Neural progenitor cell (in vitro differentiated cells): ENCODE measurements at regions not wholly inside any gene's neighbourhood (a gene's known extent, or its start where the extent isn't known, plus 50 kb on each side); places are given as distances from the start of the nearest gene placed in this dataset.

Experiments used
- EZH2 ChIP-seq: fragments of 200-600 bp; sonication (generic); IDR thresholded peaks from 2 replicates; pipeline ENCODE4 v1.6.1; 2017; ENCODE audit warnings: antibody characterized with exemption, mild to moderate bottlenecking, moderate library complexity
- EZH2phosphoT487 ChIP-seq: fragments of 200-600 bp; sonication (generic); IDR thresholded peaks from 2 replicates; pipeline ENCODE4 v1.6.1; 2017; ENCODE audit warnings: antibody characterized with exemption
- TF ChIP-seq, protein P1 (sequence below): fragments of 200-600 bp; sonication (generic); IDR thresholded peaks from 2 replicates; pipeline ENCODE4 v1.5.1; 2017; ENCODE audit warnings: antibody characterized with exemption, mild to moderate bottlenecking

DNA sequence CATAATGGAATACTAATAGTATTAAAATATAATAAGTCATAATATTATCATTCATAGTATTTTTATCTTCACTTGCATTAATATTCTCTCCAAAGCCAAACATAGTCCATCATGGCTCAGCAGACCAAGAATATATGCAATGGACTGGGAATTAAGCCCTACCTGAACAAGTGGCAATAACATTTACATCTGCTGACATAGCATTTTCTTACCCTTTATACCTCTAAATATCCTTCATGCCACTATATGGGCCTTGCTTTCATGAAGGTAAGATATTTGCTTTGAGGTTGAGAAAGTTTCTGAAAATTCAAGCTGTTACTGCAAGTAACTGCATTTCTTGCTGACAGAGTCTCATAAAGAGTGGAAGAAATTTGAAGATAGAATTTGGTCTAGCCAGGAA is 847.4 kb upstream of the GCFC2 start:
- TF ChIP-seq, protein P1, sequence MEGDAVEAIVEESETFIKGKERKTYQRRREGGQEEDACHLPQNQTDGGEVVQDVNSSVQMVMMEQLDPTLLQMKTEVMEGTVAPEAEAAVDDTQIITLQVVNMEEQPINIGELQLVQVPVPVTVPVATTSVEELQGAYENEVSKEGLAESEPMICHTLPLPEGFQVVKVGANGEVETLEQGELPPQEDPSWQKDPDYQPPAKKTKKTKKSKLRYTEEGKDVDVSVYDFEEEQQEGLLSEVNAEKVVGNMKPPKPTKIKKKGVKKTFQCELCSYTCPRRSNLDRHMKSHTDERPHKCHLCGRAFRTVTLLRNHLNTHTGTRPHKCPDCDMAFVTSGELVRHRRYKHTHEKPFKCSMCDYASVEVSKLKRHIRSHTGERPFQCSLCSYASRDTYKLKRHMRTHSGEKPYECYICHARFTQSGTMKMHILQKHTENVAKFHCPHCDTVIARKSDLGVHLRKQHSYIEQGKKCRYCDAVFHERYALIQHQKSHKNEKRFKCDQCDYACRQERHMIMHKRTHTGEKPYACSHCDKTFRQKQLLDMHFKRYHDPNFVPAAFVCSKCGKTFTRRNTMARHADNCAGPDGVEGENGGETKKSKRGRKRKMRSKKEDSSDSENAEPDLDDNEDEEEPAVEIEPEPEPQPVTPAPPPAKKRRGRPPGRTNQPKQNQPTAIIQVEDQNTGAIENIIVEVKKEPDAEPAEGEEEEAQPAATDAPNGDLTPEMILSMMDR: no peak
- TF ChIP-seq EZH2phosphoT487: no peak
- TF ChIP-seq EZH2: no peak
